GM18870 (cell line): ENCODE measurements at regions not wholly inside any gene's neighbourhood (a gene's known extent, or its start where the extent isn't known, plus 50 kb on each side); places are given as distances from the start of the nearest gene placed in this dataset.

Experiments used
- ATAC-seq: cut with Tn5 transposase; IDR thresholded peaks from one replicate; pipeline ENCODE4 v1.9.1; 2021; ENCODE audit warnings: moderate library complexity; ENCODE audit not compliant: unreplicated experiment

DNA sequence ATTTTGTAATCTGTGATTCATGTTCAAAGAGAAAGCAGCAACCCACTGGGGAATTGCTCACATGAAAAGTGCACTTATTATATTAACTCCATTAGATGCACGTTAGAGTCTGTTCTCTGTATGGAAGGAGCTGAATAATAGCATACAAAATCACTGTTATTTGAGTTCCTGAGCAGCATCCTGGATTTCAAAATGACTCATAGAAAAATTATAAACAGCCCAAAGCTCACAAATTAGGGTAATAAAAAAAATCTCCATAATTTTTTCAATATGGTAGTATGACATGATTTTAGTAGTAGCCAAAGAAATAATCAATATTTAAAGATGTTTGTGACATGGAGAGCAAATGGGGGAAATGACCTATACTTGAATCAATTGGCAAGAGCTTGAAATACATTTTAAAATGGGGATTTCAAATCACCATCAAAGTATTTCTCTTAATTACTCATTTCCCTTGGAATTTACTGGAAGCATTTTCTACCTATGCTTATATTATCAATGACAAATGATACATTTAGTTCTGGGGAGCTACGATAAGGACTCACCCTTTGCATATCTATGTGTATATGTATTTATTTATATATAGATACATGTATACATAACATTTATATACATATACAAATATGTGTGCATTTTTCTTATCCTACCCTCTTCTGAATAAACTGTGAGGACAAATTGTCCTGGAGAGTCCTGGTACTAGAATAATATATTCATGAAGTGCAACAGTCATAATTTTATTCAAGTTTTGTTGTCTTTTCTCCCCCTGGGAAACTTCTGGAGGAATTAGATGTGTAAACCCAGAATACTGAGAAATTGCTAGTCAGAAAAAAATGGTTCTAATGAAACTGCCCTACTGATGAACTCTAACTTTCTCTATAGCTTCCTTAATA, 116.3 kb downstream of the RPL22L1 start:
- no peak for ATAC-seq

DNA sequence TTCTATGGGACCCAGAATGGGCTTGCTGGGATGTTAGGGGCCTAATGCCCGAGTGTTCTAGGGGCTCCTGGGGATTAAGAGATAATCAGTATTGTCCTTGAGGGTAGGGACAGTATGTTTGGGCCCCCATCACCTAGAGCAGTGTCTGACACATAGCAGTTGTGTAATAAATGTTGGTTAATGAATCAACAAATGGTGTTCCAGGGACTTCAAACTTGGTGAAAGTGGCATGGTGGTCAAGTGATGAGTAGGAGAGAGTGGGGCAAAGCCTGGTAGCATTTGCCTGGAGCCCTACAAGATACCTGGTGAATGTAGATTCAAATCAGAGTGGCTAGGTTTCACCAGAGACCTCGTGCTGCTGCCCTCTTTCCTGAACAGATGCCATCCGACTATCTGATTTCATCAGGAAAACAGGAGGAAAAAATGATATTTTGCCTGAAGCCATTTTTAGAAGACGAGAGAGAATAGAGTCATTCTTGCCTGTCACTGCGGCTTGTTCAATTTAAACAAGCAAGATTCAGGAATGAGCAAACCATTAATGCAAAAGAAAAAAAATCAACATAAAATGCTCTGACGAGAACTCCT, 117.3 kb downstream of the RPL22L1 start:
- ATAC-seq, result no peak

DNA sequence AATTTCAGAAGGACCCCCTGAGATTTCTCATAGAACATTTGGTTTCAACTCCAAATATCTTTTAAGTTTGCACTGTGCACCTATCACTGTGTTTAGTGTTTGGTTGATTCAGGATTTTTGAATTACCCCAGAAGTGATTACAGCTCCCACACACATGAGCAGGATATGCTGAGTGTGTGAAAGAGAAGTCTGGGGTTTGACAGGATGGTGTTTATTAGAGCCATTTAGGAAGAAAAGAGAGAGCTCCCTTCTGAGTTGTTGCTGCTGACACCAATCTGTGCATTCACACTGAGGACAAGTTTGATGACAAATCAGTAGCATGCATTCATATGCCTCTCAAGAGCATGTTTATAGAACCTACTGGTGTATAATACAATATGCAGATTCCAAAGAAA, 118.1 kb downstream of the RPL22L1 start:
- no peak for ATAC-seq

DNA sequence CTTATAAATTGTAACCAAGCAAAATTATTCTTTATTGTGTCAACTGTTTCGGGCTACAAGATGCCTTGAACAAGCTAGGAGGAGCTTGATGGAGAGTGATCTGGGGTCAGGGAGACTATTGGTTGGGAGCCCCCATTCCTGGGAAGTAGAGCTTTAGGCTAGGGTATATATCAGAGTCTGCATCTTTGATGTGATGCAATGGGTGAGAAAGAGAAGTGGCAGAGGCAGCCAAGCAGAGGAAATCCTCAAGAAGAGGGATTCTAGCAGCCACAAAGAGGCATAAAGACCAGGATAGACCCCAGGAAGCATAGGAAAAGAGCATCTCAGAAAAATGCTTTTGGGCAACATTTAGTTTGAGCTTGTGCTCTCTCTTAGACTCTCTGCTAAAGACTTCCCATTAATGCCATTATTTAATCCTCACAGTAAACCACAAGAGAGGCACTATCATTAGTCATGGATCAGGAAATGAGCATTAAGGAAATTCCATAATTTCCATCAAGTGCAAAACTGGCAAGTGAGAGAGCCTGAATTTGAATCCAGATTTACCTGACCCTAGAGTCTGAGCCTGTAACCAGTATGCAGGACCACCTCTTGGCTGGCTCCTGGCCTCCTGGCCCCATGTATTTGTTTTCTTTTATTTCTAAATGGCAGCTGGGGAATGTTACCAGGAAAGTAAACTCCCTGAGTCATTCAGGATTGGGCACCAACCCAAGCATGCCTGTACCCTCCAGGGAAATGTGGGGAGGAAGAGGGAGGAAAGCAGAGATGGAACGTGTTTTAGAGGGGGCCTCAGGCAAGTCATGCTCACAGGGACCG, 118.7 kb downstream of the RPL22L1 start:
- ATAC-seq, result no peak

DNA sequence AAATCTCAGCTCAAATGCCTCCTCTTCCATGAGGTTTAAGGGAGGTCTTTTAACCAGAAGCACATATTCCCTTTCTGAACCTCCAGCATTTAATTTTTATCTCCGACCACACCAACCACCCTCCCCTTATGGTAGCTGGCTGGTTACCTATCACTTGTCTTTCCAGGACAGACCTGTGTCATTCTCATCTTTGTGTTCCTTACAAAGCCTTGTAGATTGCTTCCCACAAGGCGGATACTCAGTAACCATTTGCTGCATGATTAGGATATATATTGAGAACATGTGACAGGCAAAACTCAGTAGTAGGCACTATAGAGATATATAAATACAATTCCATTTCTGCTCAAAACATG, 119.5 kb downstream of the RPL22L1 start:
- no peak for ATAC-seq

DNA sequence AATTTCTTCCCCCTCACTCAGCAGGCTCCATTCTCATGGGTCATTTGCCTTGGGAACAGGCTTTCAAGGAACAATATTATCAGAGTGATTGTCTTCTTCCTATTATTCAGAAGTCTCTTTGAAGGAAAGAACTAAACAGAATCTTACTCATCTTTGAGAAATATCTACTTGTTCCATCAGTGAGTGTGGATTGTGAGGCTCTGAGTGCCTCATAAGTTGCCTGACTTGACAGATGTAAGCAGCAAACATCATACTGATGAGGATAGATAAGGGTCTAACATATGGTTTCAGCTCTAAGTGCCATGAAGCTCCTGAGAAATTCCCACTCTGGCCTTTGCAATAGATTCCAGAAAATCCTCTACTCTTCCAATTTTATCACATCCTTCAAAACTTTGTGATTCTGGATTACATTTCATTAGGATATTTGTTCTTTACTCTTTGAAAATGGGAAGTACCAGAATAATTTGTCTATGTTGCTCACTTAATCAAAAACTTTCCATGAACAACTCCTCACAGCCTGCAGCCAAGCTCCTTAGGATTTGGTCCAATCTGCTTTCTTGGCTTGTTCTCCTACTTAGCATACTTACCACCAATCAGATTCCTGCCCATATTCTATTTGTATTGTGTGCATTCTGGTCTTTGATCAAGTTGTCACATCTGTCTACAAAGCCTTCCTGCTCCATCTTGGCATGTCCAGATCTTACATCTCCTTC, 120.1 kb downstream of the RPL22L1 start:
- no peak for ATAC-seq

DNA sequence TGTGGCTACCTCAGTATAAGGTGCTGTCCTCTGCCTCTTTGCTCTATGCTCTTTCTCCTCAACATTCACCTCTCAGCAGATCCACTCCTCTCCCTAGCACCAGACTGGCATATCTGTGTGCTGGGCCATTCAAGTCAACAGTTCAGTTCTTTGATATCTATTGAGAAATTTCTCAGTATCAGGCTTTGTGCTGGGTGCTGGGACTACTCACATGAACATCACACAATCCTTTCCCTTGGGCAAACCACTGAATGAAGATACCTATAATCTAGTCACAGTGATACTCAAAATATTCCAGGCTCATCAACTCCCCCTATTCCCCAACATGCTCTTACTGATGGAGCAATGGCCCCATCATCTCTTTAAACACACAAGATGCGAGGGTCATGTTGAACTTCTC, 120.8 kb downstream of the RPL22L1 start:
- ATAC-seq, result no peak

DNA sequence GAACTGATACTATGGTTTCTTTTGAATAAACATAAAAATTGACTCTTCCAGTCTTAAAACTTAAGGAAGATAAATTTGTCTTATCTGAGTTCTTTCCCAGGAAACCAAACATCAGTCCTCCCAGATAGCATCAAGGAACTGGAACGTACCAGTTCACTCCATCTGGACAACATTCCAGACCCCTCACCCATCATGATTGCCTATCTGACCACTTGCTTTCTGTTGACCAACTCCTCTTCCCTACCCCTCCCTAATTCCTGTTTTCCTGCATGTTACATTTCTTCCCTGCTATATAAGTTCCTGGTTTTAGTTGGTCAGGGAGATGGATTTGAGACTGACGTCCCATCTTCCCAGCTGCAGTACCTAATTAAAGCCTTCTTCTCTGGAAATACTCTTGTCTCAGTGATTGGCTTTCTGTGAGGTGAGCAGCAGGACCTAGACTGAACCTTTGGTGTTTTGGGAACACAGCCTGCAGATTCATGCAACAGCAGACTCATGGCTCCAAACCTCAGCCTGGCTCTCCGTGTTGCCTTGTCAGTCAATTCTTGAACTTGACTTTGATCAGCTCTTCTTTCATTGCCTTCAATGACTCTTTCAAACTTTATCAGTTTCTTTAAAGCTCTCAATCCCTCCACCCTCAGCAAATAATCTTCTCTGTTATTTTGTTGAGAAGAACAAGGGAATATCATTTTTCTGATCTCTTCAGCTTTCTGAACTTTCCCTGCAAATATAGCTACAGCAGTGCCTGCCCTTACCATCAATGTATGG, 123.6 kb downstream of the RPL22L1 start:
- ATAC-seq, result no peak

DNA sequence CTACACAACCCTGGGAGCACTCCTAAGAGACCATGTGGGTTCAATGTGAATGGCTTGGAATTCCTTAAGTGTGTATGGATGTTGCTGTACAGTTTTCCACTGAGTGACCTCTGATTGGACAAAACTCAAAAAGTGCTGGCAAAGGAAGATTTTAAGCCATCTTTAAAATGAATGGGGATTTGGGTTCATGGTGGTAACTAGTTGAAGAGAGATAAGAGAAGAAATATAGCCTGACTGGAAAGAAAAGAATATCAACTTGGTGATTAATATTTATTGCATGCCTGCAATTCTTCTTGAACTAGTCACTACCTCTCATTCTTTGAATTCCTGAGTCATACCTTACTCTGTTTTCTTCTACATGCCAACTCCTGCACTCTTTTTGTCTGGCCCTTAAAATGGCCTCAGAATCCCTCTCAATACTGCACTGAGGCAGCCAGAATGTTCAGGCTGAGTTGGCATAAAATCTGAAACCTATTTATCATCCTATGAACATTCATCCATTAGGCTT, 124.7 kb downstream of the RPL22L1 start:
- ATAC-seq, result no peak

DNA sequence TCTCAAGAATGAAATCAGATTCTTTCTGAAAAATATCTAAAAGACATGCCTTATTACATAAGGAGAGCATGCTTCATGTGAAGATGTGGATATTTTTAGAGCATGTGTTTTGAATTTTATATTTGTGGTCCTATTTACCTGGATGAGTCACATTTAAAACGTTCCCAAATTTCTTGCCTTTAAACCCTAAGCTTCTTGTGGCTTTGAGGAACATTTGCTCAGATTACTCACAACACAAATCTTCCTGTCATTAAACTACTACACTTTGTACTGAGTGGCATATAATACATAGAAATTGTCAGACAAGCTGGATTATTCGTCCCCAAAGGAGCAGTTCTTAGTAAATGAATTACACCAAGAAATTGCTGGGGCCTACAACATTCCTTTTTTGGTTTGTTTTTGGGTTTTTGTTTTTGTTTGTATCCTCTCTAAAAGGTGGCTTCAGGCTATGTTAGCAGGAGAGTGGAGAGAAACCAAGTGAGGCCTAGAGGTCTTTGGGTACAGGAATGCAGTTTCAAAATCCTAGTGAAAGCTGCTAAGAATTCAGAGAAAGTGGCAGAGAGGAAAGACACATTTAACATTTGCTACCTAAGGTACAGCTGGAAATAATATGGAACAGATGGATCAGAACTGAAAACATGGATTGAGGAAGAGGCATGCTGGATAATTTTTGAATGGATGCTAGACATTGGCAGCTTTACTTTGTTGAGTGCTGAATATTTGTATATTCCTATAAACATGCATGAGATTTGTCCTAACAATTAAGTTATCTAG, 128.1 kb downstream of the RPL22L1 start:
- ATAC-seq, result no peak

DNA sequence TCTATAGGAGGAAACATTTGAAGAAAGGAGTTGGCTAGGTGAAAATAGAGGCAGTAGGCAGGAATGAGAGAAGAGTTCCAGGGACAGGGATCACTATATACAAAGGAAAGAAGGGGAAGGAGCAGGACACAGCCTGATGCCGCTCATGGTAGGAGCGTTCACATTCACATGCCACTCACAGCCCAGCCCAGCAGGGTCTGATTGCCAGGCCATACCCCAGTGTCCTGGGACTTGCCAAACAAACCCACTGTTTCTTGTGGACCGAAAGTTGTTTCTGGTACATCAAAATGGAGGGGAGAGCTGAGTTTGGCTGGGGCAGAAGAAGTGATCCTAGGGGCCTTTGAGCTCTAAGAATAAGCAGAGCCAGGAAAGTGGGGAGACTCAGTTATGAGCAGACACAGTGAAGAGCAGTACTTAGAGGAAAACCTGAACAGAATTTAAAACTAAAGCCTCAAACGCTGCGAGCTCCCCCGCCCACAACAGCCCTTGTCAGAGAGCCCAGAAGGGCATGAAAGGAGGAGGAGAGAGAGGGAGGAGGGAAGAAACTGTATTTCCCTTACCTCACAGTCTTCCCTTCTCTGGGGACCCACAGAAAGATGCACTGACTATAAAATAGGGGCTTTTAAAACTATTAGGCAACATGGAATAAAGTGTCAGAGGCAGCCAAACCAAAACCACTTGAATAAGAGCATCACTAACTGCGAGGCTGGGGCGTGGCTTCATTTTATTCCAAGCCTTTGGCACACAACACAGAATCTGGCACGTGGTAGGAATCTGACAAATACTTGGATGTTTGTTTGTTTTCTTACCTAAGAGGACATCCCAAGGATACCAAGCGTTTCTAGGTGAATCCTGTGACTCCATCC, 129.0 kb downstream of the RPL22L1 start:
- ATAC-seq, result no peak

DNA sequence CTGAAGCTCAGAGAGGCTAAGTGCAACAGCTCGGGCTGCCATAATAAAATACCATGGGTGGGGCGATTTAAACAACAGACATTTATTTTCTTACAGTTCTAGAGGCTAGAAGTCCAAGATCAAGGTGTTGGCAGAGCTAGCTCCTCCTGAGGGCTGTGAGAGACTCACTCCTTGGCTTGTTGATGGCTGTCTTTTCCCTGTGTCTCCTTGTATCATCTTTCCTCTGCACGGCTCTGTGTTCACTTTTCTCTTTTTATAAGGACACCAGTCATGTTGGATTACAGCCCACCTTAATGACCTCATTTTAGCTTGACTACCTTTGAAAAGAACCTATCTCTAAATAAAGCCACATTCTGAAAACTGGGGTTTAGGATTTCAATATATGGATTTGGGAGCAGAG, 129.7 kb downstream of the RPL22L1 start:
- ATAC-seq, result no peak

DNA sequence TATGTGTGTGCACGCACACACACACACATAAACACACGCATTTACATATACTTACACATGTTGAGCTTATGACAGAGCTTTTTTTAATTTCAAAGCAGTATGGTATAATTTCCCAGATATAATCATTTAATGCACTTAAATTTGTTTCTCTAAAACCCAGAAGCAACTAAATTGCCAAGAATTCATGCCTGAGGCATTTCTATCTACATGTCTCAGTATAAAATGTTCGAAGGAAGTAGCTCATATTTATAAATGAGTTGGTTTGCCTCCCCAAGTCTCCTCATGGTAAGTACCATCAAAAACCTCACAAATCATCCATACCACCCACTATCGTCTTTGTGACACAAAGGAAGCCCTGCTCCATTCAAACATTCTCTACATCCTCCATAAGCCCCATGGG, 130.6 kb downstream of the RPL22L1 start:
- ATAC-seq, result no peak

DNA sequence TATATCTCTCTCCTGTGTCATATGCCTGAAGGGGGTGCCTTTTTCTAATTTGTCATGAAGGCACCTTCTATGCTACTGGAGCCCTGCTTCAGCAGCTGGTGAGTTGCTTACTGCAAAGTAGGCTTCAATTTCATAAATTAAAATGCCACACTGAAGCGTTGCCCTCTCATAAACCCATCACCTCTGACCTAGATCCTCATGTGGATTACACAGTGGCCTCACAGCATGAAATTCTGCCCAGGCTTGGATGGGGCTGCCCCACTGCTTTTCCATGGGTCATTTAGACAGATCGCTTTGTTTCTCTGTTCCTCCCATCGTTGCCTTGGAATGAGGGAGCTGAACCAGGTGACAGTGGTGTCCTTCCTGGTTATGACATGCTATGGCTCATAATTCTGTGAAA, 131.2 kb downstream of the RPL22L1 start:
- ATAC-seq, result no peak

DNA sequence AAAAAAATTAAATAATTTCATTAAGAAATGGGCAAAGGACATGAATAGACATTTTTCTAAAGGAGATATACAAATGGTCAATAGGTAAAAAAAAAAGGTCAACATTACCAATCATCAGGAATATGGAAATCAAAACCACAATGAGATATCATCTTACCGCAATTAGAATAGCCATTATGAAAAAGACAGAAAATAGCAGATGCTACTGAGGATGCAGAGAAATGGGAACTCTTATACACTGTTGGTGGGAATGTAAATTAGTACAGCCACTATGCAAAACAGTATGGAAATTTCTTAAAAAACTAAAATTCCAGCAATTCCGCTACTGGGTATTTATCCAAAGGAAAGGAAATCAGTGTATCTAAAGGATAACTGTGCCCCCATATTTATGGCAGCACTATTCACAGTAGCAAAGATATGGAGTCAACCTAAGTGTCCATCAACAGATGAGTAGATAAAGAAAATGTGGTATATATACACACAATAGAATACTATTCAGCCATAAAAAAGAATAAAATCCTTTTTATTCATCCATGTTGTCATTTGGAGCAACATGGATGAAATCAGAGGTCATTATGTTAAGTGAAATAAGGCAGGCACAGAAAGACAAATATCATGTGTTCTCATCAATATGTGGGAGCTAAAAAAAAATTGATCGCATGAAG, 132.4 kb downstream of the RPL22L1 start:
- ATAC-seq, result no peak

DNA sequence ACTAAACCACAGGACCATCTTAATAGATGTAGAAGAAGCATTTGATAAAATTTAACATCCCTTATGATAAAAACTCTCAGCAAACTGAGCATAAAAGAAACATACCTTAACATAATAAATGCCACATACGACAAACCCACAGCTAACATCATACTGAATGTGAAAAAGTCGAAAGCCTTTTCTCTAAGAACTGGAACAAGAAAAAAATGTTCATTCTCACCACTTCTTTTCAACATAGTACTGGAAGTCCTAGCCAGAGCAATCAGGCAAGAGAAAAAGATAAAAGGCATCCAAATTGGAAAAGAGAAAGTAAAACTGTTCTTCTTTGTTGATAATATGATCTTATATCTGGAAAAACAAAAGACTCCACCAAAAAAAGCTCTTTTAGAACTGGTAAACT, 134.2 kb downstream of the RPL22L1 start:
- no peak for ATAC-seq

DNA sequence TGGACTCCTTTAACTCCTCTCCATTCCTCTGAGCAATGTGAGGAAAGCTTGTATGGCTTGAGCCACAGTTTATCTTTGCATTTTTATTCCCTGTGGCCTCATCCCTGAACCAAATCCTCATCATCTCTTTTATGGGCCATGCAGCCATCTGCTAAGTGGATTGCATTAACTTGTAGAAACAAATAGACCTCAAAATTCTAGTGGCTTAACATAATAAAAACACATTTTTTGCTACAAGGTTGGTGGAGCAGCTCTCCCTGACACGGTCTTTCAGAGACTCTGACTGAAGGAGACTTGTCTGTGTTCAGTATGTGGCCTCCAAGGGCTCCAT, 135.3 kb downstream of the RPL22L1 start:
- no peak for ATAC-seq

DNA sequence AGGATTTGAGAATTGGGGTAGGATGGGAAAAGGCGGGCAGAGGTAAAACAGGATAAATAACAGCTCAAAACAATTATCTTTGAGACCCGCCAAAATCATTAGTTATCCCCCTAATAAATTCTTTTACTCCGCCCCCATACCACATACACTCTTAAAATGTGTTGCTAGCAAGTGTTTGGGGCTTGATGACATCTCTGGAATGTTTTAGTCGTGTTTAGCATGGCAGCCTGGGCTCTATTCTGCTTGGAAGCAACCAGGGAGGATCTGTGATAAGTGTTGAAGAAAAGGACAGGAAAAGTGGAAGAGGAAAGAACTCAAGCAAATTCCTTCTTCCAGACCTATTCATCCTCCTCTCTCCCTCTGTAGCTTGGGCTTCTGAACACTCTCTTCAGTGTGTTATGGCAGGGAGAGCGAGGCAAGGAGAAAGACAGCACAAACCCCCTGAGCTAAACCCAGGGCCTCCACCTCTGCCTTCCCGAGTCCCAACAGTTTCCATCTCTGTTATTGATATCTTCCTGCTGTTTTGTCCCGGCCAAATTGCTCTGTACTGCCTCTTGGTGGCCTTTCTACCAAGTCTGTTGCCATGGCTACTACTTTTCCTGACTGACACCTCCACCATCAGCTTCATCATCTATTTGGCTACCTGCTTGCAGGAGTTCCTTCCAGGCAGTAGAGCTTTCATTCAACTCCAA, 135.8 kb downstream of the RPL22L1 start:
- no peak for ATAC-seq
